ENCODE measurements at regions not wholly inside any gene's neighbourhood (a gene's known extent, or its start where the extent isn't known, plus 50 kb on each side); places are given as distances from the start of the nearest gene placed in this dataset. TPM values are rescaled to one million over a fixed set of nuclear protein-coding genes. Genes with fewer than 3 reads are reported as not detected.

DNA sequence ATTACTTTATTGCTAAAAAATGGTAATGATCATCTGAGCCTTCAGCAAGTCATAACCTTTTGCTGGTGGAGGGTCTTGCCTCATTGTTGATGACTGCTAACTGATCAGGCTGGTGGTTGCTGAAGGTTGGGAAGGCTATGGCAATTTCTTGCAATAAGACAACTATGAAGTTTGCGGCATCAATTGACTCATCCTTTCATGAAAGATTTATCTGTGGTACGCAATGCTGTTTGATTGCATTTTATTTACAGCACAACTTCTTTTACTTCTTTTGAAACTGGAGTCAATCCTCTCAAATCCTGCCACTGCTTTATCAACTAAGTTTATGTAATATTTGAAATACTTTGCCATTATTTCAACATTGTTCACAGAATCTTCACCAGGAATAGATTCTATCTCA lies 58.3 kb upstream of the ACO1 start:
- DNase-seq (ENCODE audit: low spot score), result no peak
- TF ChIP-seq CTCF (IDR thresholded peaks at IDR 0.05), result no peak
- ATAC-seq (ENCODE audit: low FRiP score), result no peak

- DNase-seq (ENCODE audit: low spot score) (no peak), ATAC-seq (ENCODE audit: low FRiP score) (no peak)
- TF ChIP-seq CTCF (IDR thresholded peaks at IDR 0.05), result no peak
These were observed 53.2 kb upstream of the ACO1 start for GRCh38 chr9:32331240-32331639.

- TF ChIP-seq CTCF (IDR thresholded peaks at IDR 0.05), result no peak
- no peak for DNase-seq (ENCODE audit: low spot score)
- no peak for ATAC-seq (ENCODE audit: low FRiP score)
These were observed 50.3 kb upstream of the ACO1 start for GRCh38 chr9:32334112-32334511.

Small RNA genes lying in the stretch of these regions (small RNA-seq; reads per million reads assigned to genes)
- gene MIR873 (0.77 reads per million), gene MIR876 (not detected), gene RNA5SP281 (not detected)
